ENCODE measurements at regions not wholly inside any gene's neighbourhood (a gene's known extent, or its start where the extent isn't known, plus 50 kb on each side); places are given as distances from the start of the nearest gene placed in this dataset.

DNA sequence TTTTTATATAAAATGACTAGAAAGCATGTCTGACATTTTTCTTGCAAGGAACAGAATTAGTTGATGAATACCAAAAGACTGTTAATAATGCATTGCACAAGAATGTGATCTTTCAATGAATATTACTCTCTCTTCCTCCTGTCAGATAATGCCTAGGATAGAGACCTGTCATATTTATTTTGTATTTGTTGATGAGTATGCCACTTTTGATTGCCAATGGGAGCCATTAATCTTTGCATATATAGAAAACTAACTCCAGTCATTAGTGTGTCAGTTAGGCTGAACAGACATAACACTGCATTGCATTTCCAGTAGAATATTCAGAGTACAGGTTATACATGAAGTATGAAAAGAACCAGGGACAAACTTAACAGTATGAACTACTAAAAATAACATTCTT, 1125.3 kb downstream of the LRFN5 start:
- POLR2A ChIA-PET, result no interaction called here
- CTCF ChIA-PET, result no interaction called here
- no peak for DNase-seq
- Mint-ChIP-seq H3K27ac (no peak overlapping the region), H3K36me3 (no peaks in the 10 kb centered on the region), H3K9me3 (peaks cover 6% of the 10 kb centered on the region), H3K4me3 (no peak overlapping the region), H3K4me1 (ENCODE audit: low read depth) (no peaks in the 10 kb centered on the region), H3K27me3 (no peaks in the 10 kb centered on the region)
- intact Hi-C loops (cut with micrococcal nuclease), result loop anchor here (5.0 kb wide), 1 partner anchor 510 kb away; no protein-coding TSS in a partner anchor

DNA sequence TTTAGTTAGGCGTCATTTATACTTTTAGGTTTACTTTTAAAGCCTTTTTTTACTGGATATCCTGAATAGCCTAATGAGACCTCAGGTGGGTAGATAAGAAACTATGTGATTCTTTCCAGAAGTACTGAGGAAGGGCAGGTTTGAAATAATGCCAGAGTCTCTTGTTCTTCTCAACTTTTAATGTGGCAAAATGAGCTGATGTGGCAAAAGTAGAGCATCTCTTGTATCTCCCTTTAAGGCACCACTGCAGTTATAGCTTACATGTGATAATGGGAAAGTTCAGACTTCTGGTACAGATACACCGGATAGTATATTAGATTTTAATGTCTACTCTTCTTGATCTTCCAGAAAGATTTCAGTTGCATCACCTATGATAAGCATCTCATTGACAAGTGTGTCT, 1124.8 kb downstream of the LRFN5 start:
- intact Hi-C loops (cut with micrococcal nuclease), result loop anchor here (5.0 kb wide), 1 partner anchor 509 kb away; no protein-coding TSS in a partner anchor
- DNase-seq, result no peak
- H3K27ac Mint-ChIP-seq, result no peak overlapping the region
- H3K27me3 Mint-ChIP-seq, result no peaks in the 10 kb centered on the region
- peaks cover 8% of the 10 kb centered on the region for H3K9me3 Mint-ChIP-seq
- no peaks in the 10 kb centered on the region for H3K36me3 Mint-ChIP-seq
- ChIA-PET POLR2A (no interaction called here), CTCF (no interaction called here)
- H3K4me1 Mint-ChIP-seq (ENCODE audit: low read depth), result no peaks in the 10 kb centered on the region
- no peak overlapping the region for H3K4me3 Mint-ChIP-seq

DNA sequence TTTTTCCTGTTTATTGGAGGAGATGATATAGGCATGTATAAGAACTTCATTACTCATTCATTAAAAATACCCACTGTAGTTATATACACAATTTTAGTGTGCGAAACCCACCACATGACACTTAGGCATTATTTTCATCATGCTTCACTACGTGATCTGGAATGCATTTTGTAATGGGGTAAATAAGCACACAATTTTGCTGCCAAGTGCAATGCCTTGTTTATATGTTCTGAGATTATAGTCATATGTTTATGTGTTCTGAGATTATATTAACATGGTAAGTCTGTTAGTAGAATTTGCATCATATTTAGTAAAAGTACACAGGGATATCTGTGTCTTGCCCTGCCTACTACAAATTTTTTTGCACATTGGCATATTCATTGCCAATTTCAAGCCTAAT, 1123.0 kb downstream of the LRFN5 start:
- H3K27ac Mint-ChIP-seq, result no peak overlapping the region
- intact Hi-C loops (cut with micrococcal nuclease), result loop anchor here (5.0 kb wide), 1 partner anchor 507 kb away; no protein-coding TSS in a partner anchor
- H3K4me1 Mint-ChIP-seq (ENCODE audit: low read depth), result no peaks in the 10 kb centered on the region
- peaks cover 11% of the 10 kb centered on the region for H3K9me3 Mint-ChIP-seq
- H3K4me3 Mint-ChIP-seq, result no peak overlapping the region
- DNase-seq, result no peak
- H3K36me3 Mint-ChIP-seq, result no peaks in the 10 kb centered on the region
- CTCF ChIA-PET, result no interaction called here
- H3K27me3 Mint-ChIP-seq, result no peaks in the 10 kb centered on the region
- POLR2A ChIA-PET, result no interaction called here

DNA sequence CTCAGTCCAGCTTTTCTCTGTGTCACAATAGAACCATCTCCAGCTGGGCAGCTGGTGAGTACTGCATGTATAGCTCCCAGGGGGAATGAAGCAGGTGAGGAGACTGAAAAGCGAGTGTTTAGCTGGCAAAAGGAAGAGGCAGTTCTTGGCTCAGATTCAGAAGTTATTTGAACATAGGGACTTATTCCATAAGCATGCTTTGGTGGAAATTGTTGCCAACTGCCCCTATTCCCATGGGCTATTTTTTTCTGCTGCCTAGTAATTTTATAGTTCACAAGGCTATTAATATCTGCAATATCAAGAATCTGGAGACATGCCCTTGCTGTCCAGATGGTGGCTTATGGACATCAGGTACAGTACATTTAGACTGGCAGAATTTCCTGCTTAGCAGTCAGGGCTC, 1112.7 kb downstream of the LRFN5 start:
- ChIA-PET POLR2A (no interaction called here), CTCF (no interaction called here)
- Mint-ChIP-seq H3K9me3 (peaks cover 4% of the 10 kb centered on the region), H3K27ac (no peak overlapping the region), H3K4me1 (ENCODE audit: low read depth) (no peaks in the 10 kb centered on the region), H3K36me3 (no peaks in the 10 kb centered on the region), H3K27me3 (no peaks in the 10 kb centered on the region), H3K4me3 (no peak overlapping the region)
- no peak for DNase-seq
- intact Hi-C loops (cut with micrococcal nuclease), result no loop called here

DNA sequence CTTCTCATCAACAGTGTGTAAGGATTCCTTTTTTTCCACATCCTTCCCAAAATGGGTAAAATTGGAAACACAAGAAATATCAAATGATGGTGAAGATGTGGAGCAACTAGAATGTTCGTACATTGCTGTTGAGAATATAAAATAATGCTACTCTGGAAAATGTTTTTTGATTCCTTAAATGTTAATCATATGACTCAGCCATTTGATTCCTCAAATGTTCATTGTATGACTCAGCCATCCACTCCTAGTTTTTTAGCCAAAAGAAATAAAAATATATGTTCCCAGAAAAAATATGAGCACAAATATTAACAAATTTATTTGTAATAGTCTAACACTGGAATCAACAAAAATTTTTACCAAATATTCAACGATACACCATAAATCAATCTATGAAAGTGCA, 1108.6 kb downstream of the LRFN5 start:
- Mint-ChIP-seq H3K27ac (no peak overlapping the region), H3K9me3 (peaks cover 8% of the 10 kb centered on the region), H3K27me3 (no peaks in the 10 kb centered on the region), H3K4me1 (ENCODE audit: low read depth) (no peaks in the 10 kb centered on the region), H3K4me3 (no peak overlapping the region), H3K36me3 (no peaks in the 10 kb centered on the region)
- CTCF ChIA-PET, result no interaction called here
- POLR2A ChIA-PET, result no interaction called here
- DNase-seq, result no peak
- intact Hi-C loops (cut with micrococcal nuclease), result no loop called here

DNA sequence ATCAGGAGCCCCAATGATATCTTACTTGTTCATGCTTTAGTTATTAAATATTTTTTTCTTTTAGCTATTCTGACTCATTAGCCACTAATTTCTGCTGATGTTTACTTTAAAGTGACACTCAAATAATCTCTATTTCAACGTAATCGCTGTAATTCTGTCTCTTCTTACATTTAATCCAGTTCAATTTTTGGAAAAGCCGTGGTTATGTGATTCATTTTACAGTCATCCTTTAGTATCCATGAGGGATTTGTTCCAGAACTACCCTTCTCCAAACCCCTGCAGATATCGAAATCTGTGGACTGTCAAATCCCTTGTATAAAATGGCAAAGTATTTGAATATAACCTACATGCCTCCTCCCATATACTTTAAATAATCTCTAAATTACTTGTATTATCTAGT, 1103.4 kb downstream of the LRFN5 start:
- intact Hi-C loops (cut with micrococcal nuclease), result no loop called here
- Mint-ChIP-seq H3K27me3 (no peaks in the 10 kb centered on the region), H3K4me3 (no peak overlapping the region), H3K36me3 (no peaks in the 10 kb centered on the region), H3K9me3 (peaks cover 10% of the 10 kb centered on the region), H3K4me1 (ENCODE audit: low read depth) (no peaks in the 10 kb centered on the region), H3K27ac (no peak overlapping the region)
- ChIA-PET CTCF (no interaction called here), POLR2A (no interaction called here)
- DNase-seq, result no peak

DNA sequence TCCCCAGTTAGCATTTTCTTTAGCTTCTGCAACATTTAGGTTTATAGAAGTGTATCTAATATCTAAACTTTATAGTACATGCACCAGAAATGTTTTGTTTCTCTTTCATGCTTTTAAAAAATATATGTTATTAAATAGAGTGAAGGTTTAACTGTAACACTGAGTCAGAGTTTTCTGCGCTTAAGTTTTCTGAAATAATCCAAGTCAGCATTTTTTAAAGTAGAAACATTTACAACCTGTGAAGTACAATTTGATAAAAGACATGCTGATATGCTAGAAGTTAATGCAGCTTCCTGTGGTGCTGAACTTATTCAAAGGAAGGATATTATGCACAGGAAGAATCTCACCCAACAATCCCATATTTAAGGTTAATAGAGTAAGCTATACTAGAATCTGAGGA, 1096.8 kb downstream of the LRFN5 start:
- Mint-ChIP-seq H3K9me3 (peaks cover 5% of the 10 kb centered on the region), H3K27me3 (no peaks in the 10 kb centered on the region), H3K36me3 (no peaks in the 10 kb centered on the region), H3K4me3 (no peak overlapping the region), H3K4me1 (ENCODE audit: low read depth) (no peaks in the 10 kb centered on the region), H3K27ac (no peak overlapping the region)
- ChIA-PET CTCF (no interaction called here), POLR2A (no interaction called here)
- intact Hi-C loops (cut with micrococcal nuclease), result no loop called here
- no peak for DNase-seq

DNA sequence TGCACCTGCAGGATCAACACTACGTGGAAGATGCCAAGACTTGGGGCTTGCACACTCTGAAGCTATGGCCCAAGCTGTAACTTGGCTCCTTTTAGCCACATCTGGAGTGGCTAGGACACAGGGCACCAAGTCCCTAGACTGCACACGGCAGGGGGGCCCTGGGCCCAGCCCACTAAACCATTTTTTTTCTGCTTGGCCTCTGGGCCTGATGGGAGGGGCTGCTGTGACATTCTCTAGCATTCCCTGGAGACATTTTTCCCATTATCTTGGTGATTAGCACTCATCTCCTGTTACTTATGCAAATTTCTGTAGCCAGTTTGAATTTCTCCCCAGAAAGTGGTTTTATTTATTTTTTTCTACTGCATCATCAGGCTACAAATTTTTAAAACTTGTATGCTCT, 1080.7 kb downstream of the LRFN5 start:
- Mint-ChIP-seq H3K4me1 (ENCODE audit: low read depth) (no peaks in the 10 kb centered on the region), H3K27me3 (no peaks in the 10 kb centered on the region), H3K9me3 (peaks cover 9% of the 10 kb centered on the region), H3K4me3 (no peak overlapping the region), H3K36me3 (no peaks in the 10 kb centered on the region), H3K27ac (no peak overlapping the region)
- POLR2A ChIA-PET, result no interaction called here
- CTCF ChIA-PET, result no interaction called here
- intact Hi-C loops (cut with micrococcal nuclease), result no loop called here
- no peak for DNase-seq

DNA sequence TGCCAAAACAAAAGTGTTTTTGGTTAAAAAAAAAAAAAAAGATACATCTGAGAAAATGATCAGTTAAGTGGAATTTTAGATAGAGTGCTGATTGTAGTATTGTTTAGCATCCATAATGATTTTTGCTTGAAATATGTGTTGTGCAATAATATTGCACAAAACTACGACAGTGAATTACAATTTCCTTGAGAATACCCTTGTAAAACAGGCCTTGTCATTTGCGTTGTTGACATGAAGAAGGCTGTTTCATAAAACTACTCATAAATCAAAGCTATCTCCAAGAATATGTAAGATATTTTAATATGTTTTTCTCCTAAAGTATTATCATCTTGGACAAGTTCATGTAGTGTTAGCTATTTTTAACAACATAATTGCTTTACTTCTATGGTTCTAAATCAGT, 1077.0 kb downstream of the LRFN5 start:
- H3K4me1 Mint-ChIP-seq (ENCODE audit: low read depth), result no peaks in the 10 kb centered on the region
- peaks cover 5% of the 10 kb centered on the region for H3K9me3 Mint-ChIP-seq
- intact Hi-C loops (cut with micrococcal nuclease), result no loop called here
- no peaks in the 10 kb centered on the region for H3K27me3 Mint-ChIP-seq
- H3K4me3 Mint-ChIP-seq, result no peak overlapping the region
- H3K36me3 Mint-ChIP-seq, result no peaks in the 10 kb centered on the region
- ChIA-PET POLR2A (no interaction called here), CTCF (no interaction called here)
- no peak for DNase-seq
- H3K27ac Mint-ChIP-seq, result no peak overlapping the region

DNA sequence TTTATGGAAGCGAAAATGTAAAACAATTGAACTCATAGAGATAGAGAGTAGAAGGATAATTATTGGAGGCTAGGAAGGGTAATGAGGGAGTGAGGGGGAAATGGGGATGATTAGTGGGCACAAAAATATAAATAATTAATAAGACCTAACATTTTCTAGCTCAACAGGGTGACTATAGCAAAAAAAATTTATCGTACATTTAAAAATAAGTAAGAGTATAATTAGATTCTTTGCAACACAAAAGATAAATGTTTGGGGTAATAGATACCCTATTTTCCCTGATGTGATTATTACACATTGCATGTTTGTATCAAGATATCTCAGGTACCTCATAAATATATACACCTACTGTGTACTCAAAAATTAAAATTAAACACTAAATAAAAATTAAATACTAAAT, 1070.0 kb downstream of the LRFN5 start:
- intact Hi-C loops (cut with micrococcal nuclease), result no loop called here
- H3K27me3 Mint-ChIP-seq, result no peaks in the 10 kb centered on the region
- no peak overlapping the region for H3K27ac Mint-ChIP-seq
- H3K4me1 Mint-ChIP-seq (ENCODE audit: low read depth), result no peaks in the 10 kb centered on the region
- peaks cover 5% of the 10 kb centered on the region for H3K9me3 Mint-ChIP-seq
- CTCF ChIA-PET, result no interaction called here
- POLR2A ChIA-PET, result no interaction called here
- no peak for DNase-seq
- H3K36me3 Mint-ChIP-seq, result no peaks in the 10 kb centered on the region
- H3K4me3 Mint-ChIP-seq, result no peak overlapping the region

DNA sequence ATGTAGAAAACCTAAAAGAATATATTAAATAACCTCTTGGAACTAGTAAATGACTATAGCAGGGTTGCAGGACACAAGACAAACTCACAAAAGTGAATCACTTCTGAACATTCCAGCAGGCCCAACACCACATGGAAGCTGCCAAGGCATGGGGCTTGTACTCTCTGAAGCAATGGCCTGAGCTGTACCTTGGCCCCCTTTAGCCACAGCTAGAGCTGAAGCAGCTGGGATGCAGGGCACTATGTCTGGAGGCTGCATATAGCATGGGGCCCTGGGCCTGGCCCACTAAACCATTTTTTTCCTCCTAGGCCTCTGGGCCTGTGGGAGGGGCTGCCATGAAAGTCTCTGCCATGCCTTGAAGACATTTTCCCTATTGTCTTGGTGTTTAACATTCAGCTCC, 1067.3 kb downstream of the LRFN5 start:
- H3K4me3 Mint-ChIP-seq, result no peak overlapping the region
- no peaks in the 10 kb centered on the region for H3K36me3 Mint-ChIP-seq
- intact Hi-C loops (cut with micrococcal nuclease), result no loop called here
- no peaks in the 10 kb centered on the region for H3K4me1 Mint-ChIP-seq (ENCODE audit: low read depth)
- DNase-seq, result no peak
- CTCF ChIA-PET, result no interaction called here
- POLR2A ChIA-PET, result no interaction called here
- peaks cover 2% of the 10 kb centered on the region for H3K9me3 Mint-ChIP-seq
- no peak overlapping the region for H3K27ac Mint-ChIP-seq
- no peaks in the 10 kb centered on the region for H3K27me3 Mint-ChIP-seq

DNA sequence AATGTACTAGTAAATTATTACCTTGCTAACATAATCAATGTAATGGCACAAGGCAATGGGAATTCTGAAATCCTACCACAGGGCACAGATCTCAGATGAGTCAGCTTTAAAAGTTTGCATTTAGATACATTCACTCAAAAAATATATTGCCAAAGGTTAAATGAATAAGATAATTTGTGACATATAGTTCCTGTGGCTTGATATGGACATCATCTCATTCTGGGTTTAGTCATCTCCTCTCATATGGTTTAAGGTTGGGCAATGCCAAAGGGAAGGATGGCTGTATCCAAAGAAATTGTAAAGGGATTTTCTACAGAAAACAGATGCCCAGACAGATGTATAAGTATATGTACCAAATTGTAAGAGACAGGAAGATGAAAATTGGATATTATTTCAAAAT, 1065.0 kb downstream of the LRFN5 start:
- intact Hi-C loops (cut with micrococcal nuclease), result no loop called here
- peaks cover 2% of the 10 kb centered on the region for H3K9me3 Mint-ChIP-seq
- H3K4me1 Mint-ChIP-seq (ENCODE audit: low read depth), result no peaks in the 10 kb centered on the region
- H3K4me3 Mint-ChIP-seq, result no peak overlapping the region
- ChIA-PET POLR2A (no interaction called here), CTCF (no interaction called here)
- no peaks in the 10 kb centered on the region for H3K27me3 Mint-ChIP-seq
- H3K27ac Mint-ChIP-seq, result no peak overlapping the region
- DNase-seq, result no peak
- no peaks in the 10 kb centered on the region for H3K36me3 Mint-ChIP-seq

DNA sequence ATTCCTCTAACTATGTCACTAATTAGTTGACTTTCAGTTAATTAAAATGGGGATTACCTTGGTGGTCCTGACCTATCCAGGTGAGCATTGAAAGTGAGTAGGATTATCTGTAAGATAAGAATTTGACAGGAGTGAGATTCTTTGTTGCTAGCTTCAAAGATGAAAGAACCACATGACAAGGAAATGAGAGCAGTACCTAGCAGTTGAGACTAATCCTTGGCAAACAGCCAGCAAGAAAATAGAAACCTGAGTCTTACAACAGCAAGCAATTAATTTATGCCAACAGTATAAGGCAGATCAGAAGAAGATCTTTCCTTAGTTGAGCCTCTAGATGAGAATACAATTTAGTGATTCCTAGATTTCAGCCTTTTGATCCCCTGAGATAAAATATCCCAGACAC, 1058.4 kb downstream of the LRFN5 start:
- intact Hi-C loops (cut with micrococcal nuclease), result no loop called here
- POLR2A ChIA-PET, result no interaction called here
- H3K36me3 Mint-ChIP-seq, result no peaks in the 10 kb centered on the region
- H3K27ac Mint-ChIP-seq, result no peak overlapping the region
- no peak overlapping the region for H3K4me3 Mint-ChIP-seq
- DNase-seq, result no peak
- H3K4me1 Mint-ChIP-seq (ENCODE audit: low read depth), result no peaks in the 10 kb centered on the region
- no peaks in the 10 kb centered on the region for H3K27me3 Mint-ChIP-seq
- peaks cover 10% of the 10 kb centered on the region for H3K9me3 Mint-ChIP-seq
- CTCF ChIA-PET, result no interaction called here

DNA sequence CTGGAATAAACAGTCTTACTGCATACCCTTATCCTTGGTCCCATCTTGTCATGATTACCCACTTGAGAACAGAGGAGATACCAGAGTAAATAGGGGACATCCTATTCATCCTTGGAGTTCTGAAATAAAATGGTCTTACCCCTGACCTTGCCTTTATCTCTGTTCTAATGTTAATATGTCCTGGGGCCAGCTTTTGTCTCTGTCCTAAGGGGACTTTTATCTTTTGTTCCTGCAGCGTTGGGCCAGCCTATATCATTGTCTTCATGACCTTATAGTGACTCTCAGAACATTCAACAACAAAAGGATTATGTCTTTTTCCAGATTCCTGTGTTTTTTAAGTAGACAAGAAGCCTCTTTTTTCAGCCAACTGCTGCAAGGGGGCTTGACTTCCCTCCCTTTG, 1057.5 kb downstream of the LRFN5 start:
- CTCF ChIA-PET, result interaction anchor here (0.6 kb wide), 1 partner anchor 783 kb away, joined by 3 read pairs; no protein-coding TSS in a partner anchor
- Mint-ChIP-seq H3K36me3 (no peaks in the 10 kb centered on the region), H3K4me3 (no peak overlapping the region), H3K27ac (no peak overlapping the region), H3K27me3 (no peaks in the 10 kb centered on the region), H3K9me3 (peaks cover 14% of the 10 kb centered on the region), H3K4me1 (ENCODE audit: low read depth) (no peaks in the 10 kb centered on the region)
- no peak for DNase-seq
- POLR2A ChIA-PET, result no interaction called here
- intact Hi-C loops (cut with micrococcal nuclease), result no loop called here

Measured in activated CD4-positive, alpha-beta memory T cell treated with anti-CD3 and anti-CD28 coated beads for 36 hours (primary cell).